AML-193 (cell line): ENCODE measurements at regions not wholly inside any gene's neighbourhood (a gene's known extent, or its start where the extent isn't known, plus 50 kb on each side); places are given as distances from the start of the nearest gene placed in this dataset.

Source experiments
- DNase-seq, 2 experiments: peaks; one replicate each; lab custom pipeline; 2025; lab: John Stamatoyannopoulos, UW

DNA sequence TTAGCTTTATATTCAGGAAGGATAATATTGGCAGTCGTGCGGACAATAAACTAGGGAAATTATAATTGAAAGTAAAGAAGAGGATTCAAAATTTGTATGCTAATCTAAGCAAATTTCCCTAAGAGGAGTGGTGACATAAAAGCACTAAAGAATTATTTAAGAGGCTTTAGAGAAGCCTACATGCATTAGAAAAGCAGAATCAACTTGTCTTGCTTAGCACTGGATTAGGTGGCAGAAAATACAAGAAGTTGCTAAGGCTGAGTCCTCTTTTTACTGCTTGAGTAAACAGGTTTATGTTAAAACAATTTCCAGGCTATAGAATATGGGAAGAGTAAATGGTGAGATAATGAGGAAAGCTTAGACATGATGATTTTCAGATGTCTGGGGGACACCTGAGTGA lies 991.5 kb downstream of the PCDH18 start:
- no peak for DNase-seq

GRCh38 chr4:136528131-136528530 lies 1004.2 kb downstream of the PCDH18 start:
- DNase-seq, result no peak

GRCh38 chr4:136526517-136526916 lies 1005.8 kb downstream of the PCDH18 start:
- no peak for DNase-seq

DNA sequence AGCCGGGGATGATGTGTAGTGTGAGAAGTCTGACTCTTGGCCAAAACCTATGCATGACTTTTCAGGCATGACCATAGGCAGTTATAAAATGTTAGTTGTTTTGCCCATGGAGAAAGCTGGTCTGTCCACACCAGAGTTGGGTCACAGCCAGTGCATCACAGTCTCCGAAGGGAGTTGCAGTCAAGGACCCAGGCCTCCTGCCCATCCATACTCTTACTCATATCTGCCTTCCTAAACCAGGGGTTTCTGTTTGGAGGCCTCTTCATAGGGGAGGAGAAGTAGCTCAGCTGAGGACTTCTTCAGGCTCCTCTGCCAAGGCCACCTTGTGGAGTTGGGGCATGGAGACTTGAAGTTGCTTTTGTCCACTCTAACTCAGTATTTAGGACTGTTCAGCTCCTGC lies 1008.3 kb downstream of the PCDH18 start:
- no peak for DNase-seq

DNA sequence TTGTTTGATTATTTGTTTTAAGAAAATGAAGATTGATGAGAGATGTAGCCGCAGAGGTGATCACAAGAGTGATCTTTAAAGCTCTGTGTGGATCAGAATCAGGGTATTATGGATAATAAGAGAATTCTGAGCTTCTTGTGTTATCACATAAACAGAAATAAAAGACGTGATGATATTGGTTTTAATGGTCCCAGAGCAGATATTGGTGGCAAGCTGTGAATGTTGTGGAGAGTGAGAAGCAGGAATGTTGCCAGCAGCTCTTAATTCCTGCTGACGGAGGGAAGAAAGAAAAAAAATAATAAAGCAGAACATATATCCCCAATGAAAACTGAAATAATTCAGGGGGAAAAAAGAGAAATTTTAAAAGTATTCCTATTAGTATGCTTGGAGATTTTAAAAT lies 1015.9 kb downstream of the PCDH18 start:
- DNase-seq, result no peak

- DNase-seq, result no peak
Measured at GRCh38 chr4:136505020-136505419, 1027.3 kb downstream of the PCDH18 start.

- no peak for DNase-seq
Measured at GRCh38 chr4:136495851-136496250, 1036.4 kb downstream of the PCDH18 start.

DNA sequence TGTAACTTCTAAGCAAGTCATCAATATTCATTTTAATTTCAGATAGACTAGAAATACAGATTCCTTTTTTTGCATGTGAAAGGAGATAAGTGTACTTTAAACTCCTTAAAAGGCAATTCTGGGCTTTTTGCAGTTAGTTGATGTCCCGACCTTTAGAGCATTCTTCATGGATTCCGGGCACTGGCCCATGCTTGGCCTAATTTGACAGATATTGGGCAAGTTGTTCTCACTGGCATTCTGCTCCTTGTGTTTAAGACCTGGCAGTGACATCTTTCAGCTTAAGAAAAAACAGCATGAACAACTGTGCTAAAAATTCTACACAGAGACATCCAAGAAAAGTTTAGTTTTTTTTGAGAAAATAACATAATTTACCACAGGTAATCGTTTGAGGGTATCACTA lies 1037.2 kb downstream of the PCDH18 start:
- DNase-seq, result no peak

DNA sequence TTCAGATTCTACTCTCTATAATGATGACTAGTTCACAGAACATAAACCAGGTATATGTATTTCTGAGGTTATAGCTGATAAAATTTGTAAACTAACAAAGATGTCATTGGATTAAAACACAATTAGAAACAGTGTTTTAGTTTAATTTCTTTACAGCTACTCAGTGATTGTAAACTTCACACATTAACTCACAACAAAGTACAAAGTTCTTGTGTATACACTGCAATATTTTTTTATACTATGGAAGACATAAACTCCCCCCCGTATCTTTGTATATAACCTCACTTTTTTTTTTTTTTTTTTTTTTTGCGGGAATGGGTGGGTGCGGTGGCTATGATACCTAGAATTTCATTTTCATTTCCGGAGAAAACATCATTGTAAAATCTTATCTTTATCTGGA lies 1043.2 kb downstream of the PCDH18 start:
- DNase-seq, result no peak

DNA sequence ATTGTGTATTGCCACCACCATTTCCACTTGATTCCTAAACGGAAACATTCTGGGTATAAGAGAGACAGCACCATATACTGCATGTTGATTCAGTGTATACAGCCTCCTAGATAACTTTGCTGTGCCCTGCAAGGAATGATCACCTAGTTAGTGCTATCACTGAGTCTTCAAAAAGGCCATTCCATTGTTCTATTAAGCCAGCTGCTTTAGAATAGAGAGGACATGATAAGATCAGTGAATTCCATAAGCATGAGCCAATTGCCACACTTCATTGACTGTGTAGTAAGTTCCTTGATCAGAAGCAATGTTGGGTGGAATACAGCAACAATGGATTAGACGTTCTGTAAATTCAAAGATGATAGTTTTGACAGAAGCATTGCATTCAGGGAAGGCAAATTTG lies 1047.3 kb downstream of the PCDH18 start:
- DNase-seq, result no peak

DNA sequence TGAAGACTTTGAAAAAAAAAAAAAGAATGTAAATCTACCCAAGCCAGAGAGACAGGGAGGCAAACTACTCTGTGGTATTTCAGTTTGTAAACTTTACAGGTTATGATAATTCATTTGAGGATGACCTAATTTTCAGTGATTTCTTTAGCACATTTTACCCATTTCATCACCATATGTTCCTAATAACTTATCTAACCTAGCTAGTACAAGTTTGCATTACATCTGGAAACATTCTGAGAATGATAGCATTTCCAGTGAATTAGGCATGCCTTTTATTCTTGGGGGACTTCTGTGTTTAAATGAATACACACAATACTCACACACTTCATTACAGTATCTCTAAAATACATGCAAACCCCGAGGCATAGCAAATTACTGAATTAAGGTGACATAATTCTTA lies 1055.5 kb downstream of the PCDH18 start:
- DNase-seq, result no peak

DNA sequence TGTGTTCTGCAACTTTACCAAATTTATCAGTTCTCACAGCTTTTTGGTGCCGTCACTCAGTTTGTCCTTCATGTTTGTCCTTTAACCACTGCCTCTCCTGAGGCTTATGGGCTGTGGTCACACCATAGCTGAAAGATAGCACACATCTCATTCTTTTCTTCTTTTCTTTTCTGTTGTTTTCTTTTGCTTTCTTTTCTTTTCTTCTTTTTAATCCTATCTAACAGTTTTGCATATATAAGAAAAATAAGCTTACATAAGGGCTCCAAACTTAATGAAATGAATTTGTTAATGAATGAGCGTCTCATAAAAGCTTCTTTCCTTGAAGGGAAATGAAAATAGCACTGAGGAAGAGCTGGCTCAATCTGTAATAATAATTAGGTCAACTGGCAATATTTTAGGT lies 1061.2 kb downstream of the PCDH18 start:
- DNase-seq, result no peak

- DNase-seq, result no peak
Measured at GRCh38 chr4:136465691-136466090, 1066.6 kb downstream of the PCDH18 start.

DNA sequence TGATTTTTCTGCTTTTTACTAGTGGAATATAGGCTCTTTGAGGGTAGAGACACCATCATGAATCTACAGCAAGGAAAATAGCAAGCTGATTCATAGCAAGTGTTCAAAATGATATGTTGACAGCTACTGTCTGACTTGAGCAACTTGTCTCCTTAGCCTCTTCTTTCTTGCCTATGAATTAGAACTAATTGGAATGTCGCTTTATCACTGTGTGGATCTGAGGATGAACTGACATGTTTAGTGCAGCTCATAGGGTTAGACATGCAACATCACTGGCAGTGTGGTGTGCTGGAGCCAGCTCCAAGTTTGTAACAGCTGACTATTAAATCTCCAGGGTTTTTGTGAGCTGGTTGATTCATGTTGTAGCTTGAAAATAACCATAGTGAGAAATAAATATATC lies 1068.4 kb downstream of the PCDH18 start:
- no peak for DNase-seq

GRCh38 chr4:136461533-136461932 lies 1070.8 kb downstream of the PCDH18 start:
- no peak for DNase-seq

- no peak for DNase-seq
Measured at GRCh38 chr4:136458326-136458725, 1074.0 kb downstream of the PCDH18 start.

DNA sequence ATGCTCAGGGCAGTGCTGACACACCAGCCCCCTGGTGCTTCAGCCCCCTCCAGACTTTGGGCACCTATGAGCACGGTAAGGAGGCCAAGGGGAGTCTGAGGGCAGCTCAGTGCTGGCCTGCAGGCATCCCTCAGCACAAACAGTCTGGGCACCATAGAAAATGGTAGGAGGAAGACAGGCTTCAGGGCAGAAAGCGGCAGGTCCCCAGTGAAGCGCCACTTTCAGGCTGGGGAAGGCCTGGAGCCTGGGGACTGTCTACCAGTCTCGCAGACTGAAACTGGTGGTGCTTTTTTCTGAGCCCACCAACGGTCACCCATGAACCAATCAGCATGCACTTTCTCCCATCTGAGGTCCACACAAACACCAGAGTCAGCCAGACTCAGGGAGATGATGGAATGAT lies 1074.7 kb downstream of the PCDH18 start:
- no peak for DNase-seq

- no peak for DNase-seq
Measured at GRCh38 chr4:136457004-136457403, 1075.3 kb downstream of the PCDH18 start.

- DNase-seq, result no peak
Measured at GRCh38 chr4:136443006-136443405, 1089.3 kb downstream of the PCDH18 start.

GRCh38 chr4:136442447-136442846 lies 1089.8 kb downstream of the PCDH18 start:
- no peak for DNase-seq

GRCh38 chr4:136441629-136442282 lies 1090.5 kb downstream of the PCDH18 start:
- DNase-seq, result no peak

DNA sequence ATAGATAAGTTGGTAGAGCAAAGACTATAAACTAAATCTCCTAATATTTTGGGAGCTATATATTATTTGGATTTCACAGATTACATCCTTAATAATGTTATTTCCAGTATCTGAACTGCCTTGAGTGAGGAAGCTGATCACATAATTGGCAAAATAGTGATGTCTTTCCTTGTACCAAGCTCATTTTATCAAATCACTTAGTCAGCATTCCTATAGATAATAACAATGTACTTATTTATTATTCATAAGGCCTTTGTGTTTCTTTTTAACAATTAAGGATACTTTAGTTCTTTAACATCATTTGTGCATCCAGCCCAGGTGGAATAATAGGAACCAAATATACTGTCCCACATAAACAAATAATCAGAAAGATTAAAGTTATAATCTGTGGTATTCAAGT lies 1093.6 kb downstream of the PCDH18 start:
- DNase-seq, result no peak

GRCh38 chr4:136424052-136424451 lies 1108.2 kb downstream of the PCDH18 start:
- DNase-seq, result no peak

- no peak for DNase-seq
Measured at GRCh38 chr4:136414981-136415380, 1117.3 kb downstream of the PCDH18 start.

DNA sequence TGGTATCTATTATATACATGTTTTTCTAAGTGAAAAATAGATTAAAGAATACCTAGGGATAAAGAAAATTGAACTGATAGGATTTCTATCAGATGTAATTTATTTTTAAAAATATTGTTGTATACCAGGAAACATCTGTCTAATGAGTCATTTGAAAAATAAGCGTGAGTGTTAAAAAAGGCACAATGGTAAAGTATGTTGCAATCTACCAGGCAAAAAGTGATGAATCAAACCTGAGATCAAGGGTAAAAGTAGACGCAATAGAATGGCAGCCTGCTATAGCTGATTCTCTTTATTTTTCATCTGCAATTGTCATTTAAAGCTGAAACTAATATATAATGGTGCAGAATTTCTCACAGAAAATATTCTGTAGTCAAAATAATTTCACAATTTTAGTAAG lies 1119.6 kb downstream of the PCDH18 start:
- no peak for DNase-seq
